Natural killer cell treated with Interleukin-12 subunit alpha and Interleukin-12 subunit beta and Interleukin-15 and Interleukin-18, amount 100 ng/mL, for 72 hours (primary cell): ENCODE measurements at regions not wholly inside any gene's neighbourhood (a gene's known extent, or its start where the extent isn't known, plus 50 kb on each side); places are given as distances from the start of the nearest gene placed in this dataset.

Experiments used
- ATAC-seq, 2 donors: fragments of 150-1000 bp; cut with Tn5 transposase in 1 of 2; sonication (Bioruptor Pico), chemical (Tn5 transposase) in 1 of 2; 2 replicates each; pipeline ENCODE4 v1.10.0; 2021
- DNase-seq: peaks from one replicate; pipeline ENCODE4 v3.0.0; 2022; ENCODE audit warnings: low spot score
- H3K27ac Mint-ChIP-seq, 2 donors: 1 replicate in 1 of 2; 2 replicates in 1 of 2; pipeline ENCODE4 v1.8.0; 2022; ENCODE audit warnings: mixed read lengths in 2 of 2, mild to moderate bottlenecking in 1 of 2, moderate library complexity in 1 of 2
- H3K27me3 Mint-ChIP-seq, 2 donors: 1 replicate in 1 of 2; 2 replicates in 1 of 2; pipeline ENCODE4 v1.8.0; 2022; ENCODE audit warnings: mixed read lengths in 2 of 2
- H3K36me3 Mint-ChIP-seq: one replicate; pipeline ENCODE4 v1.8.0; 2022; ENCODE audit warnings: mixed read lengths
- H3K4me1 Mint-ChIP-seq, 2 donors: 1 replicate in 1 of 2; 2 replicates in 1 of 2; pipeline ENCODE4 v1.8.0; 2022; ENCODE audit warnings: low read depth in 2 of 2, mixed read lengths in 2 of 2, mild to moderate bottlenecking in 1 of 2
- H3K4me3 Mint-ChIP-seq: one replicate; pipeline ENCODE4 v1.8.0; 2022; ENCODE audit warnings: mixed read lengths
- H3K9me3 Mint-ChIP-seq: 2 replicates; pipeline ENCODE4 v1.8.0; 2022; ENCODE audit warnings: mixed read lengths

- peaks cover 4% of the 10 kb centered on the region for H3K9me3 Mint-ChIP-seq
- DNase-seq (no peak), ATAC-seq (no peak)
- H3K36me3 Mint-ChIP-seq: no peaks in the 10 kb centered on the region
- H3K27me3 Mint-ChIP-seq: no peaks in the 10 kb centered on the region
- no peak overlapping the region for H3K4me3 Mint-ChIP-seq
- no peaks in the 10 kb centered on the region for H3K4me1 Mint-ChIP-seq
- no peak overlapping the region for H3K27ac Mint-ChIP-seq
These were observed 127.1 kb upstream of the ANO3 start for GRCh38 chr11:26204839-26205238.

GRCh38 chr11:26219183-26220117 lies 112.5 kb upstream of the ANO3 start:
- Mint-ChIP-seq H3K36me3 (no peaks in the 10 kb centered on the region), H3K27ac (no peak overlapping the region), H3K4me1 (no peaks in the 10 kb centered on the region), H3K27me3 (no peaks in the 10 kb centered on the region), H3K4me3 (no peak overlapping the region), H3K9me3 (peaks cover 6% of the 10 kb centered on the region)
- no peak for DNase-seq
- ATAC-seq: no peak

GRCh38 chr11:26225646-26226045 lies 106.3 kb upstream of the ANO3 start:
- H3K9me3 Mint-ChIP-seq: peaks cover 3% of the 10 kb centered on the region
- no peaks in the 10 kb centered on the region for H3K27me3 Mint-ChIP-seq
- H3K4me3 Mint-ChIP-seq: no peak overlapping the region
- ATAC-seq: no peak
- H3K27ac Mint-ChIP-seq: no peak overlapping the region
- no peak for DNase-seq
- no peaks in the 10 kb centered on the region for H3K4me1 Mint-ChIP-seq
- H3K36me3 Mint-ChIP-seq: no peaks in the 10 kb centered on the region

GRCh38 chr11:26227301-26227746 lies 104.6 kb upstream of the ANO3 start:
- DNase-seq (no peak), ATAC-seq (no peak)
- H3K4me1 Mint-ChIP-seq: no peaks in the 10 kb centered on the region
- peaks cover 3% of the 10 kb centered on the region for H3K9me3 Mint-ChIP-seq
- no peaks in the 10 kb centered on the region for H3K27me3 Mint-ChIP-seq
- H3K4me3 Mint-ChIP-seq: no peak overlapping the region
- H3K36me3 Mint-ChIP-seq: no peaks in the 10 kb centered on the region
- no peak overlapping the region for H3K27ac Mint-ChIP-seq

GRCh38 chr11:26227883-26228502 lies 103.9 kb upstream of the ANO3 start:
- H3K9me3 Mint-ChIP-seq: peaks cover 3% of the 10 kb centered on the region
- H3K27me3 Mint-ChIP-seq: no peaks in the 10 kb centered on the region
- ATAC-seq (no peak), DNase-seq (no peak)
- no peaks in the 10 kb centered on the region for H3K36me3 Mint-ChIP-seq
- H3K27ac Mint-ChIP-seq: no peak overlapping the region
- H3K4me3 Mint-ChIP-seq: no peak overlapping the region
- H3K4me1 Mint-ChIP-seq: no peaks in the 10 kb centered on the region

- ATAC-seq: no peak
- H3K4me3 Mint-ChIP-seq: no peak overlapping the region
- H3K36me3 Mint-ChIP-seq: no peaks in the 10 kb centered on the region
These were observed 103.2 kb upstream of the ANO3 start for GRCh38 chr11:26228778-26229177.

GRCh38 chr11:26229257-26229656 lies 102.7 kb upstream of the ANO3 start:
- Mint-ChIP-seq H3K9me3 (peaks cover 3% of the 10 kb centered on the region), H3K4me3 (no peak overlapping the region), H3K27ac (no peak overlapping the region), H3K36me3 (no peaks in the 10 kb centered on the region), H3K27me3 (no peaks in the 10 kb centered on the region), H3K4me1 (no peaks in the 10 kb centered on the region)
- DNase-seq: no peak
- no peak for ATAC-seq

More at GRCh38 chr11:26228778-26229177, 103.2 kb upstream of the ANO3 start:
- peaks cover 3% of the 10 kb centered on the region for H3K9me3 Mint-ChIP-seq
- DNase-seq: no peak
- no peaks in the 10 kb centered on the region for H3K27me3 Mint-ChIP-seq
- H3K27ac Mint-ChIP-seq: no peak overlapping the region
- no peaks in the 10 kb centered on the region for H3K4me1 Mint-ChIP-seq

GRCh38 chr11:26229981-26230380 lies 101.9 kb upstream of the ANO3 start:
- Mint-ChIP-seq H3K36me3 (no peaks in the 10 kb centered on the region), H3K27me3 (no peaks in the 10 kb centered on the region), H3K4me3 (no peak overlapping the region), H3K27ac (no peak overlapping the region), H3K9me3 (peaks cover 5% of the 10 kb centered on the region), H3K4me1 (no peaks in the 10 kb centered on the region)
- no peak for DNase-seq
- ATAC-seq: no peak

GRCh38 chr11:26231252-26231661 lies 100.7 kb upstream of the ANO3 start:
- no peak overlapping the region for H3K4me3 Mint-ChIP-seq
- no peak overlapping the region for H3K27ac Mint-ChIP-seq
- no peaks in the 10 kb centered on the region for H3K27me3 Mint-ChIP-seq
- no peaks in the 10 kb centered on the region for H3K36me3 Mint-ChIP-seq
- DNase-seq (no peak), ATAC-seq (no peak)
- no peaks in the 10 kb centered on the region for H3K4me1 Mint-ChIP-seq
- H3K9me3 Mint-ChIP-seq: peaks cover 5% of the 10 kb centered on the region

GRCh38 chr11:26234451-26234850 lies 97.5 kb upstream of the ANO3 start:
- peaks cover 9% of the 10 kb centered on the region for H3K9me3 Mint-ChIP-seq

GRCh38 chr11:26243426-26243825 lies 88.5 kb upstream of the ANO3 start:
- no peak for ATAC-seq
- H3K4me3 Mint-ChIP-seq: no peak overlapping the region
- H3K9me3 Mint-ChIP-seq: peaks cover 4% of the 10 kb centered on the region
- H3K4me1 Mint-ChIP-seq: no peaks in the 10 kb centered on the region
- H3K27ac Mint-ChIP-seq: no peak overlapping the region
- no peaks in the 10 kb centered on the region for H3K36me3 Mint-ChIP-seq
- no peak for DNase-seq
- no peaks in the 10 kb centered on the region for H3K27me3 Mint-ChIP-seq

More at GRCh38 chr11:26234451-26234850, 97.5 kb upstream of the ANO3 start:
- H3K4me1 Mint-ChIP-seq: no peaks in the 10 kb centered on the region
- ATAC-seq (no peak), DNase-seq (no peak)
- no peak overlapping the region for H3K27ac Mint-ChIP-seq
- H3K36me3 Mint-ChIP-seq: no peaks in the 10 kb centered on the region
- no peak overlapping the region for H3K4me3 Mint-ChIP-seq
- no peaks in the 10 kb centered on the region for H3K27me3 Mint-ChIP-seq

GRCh38 chr11:26244207-26244606 lies 87.7 kb upstream of the ANO3 start:
- no peak overlapping the region for H3K27ac Mint-ChIP-seq
- no peak overlapping the region for H3K4me3 Mint-ChIP-seq
- H3K36me3 Mint-ChIP-seq: no peaks in the 10 kb centered on the region
- ATAC-seq (no peak), DNase-seq (no peak)
- H3K27me3 Mint-ChIP-seq: no peaks in the 10 kb centered on the region
- H3K9me3 Mint-ChIP-seq: peaks cover 3% of the 10 kb centered on the region
- H3K4me1 Mint-ChIP-seq: no peaks in the 10 kb centered on the region

GRCh38 chr11:26245046-26245445 lies 86.9 kb upstream of the ANO3 start:
- Mint-ChIP-seq H3K9me3 (no peaks in the 10 kb centered on the region), H3K27ac (no peak overlapping the region), H3K27me3 (no peaks in the 10 kb centered on the region), H3K4me3 (no peak overlapping the region), H3K36me3 (no peaks in the 10 kb centered on the region), H3K4me1 (no peaks in the 10 kb centered on the region)
- ATAC-seq (no peak), DNase-seq (no peak)

GRCh38 chr11:26247340-26247739 lies 84.6 kb upstream of the ANO3 start:
- no peaks in the 10 kb centered on the region for H3K27me3 Mint-ChIP-seq
- ATAC-seq (no peak), DNase-seq (no peak)
- H3K36me3 Mint-ChIP-seq: no peaks in the 10 kb centered on the region
- H3K4me3 Mint-ChIP-seq: no peak overlapping the region
- no peak overlapping the region for H3K27ac Mint-ChIP-seq
- no peaks in the 10 kb centered on the region for H3K4me1 Mint-ChIP-seq
- no peaks in the 10 kb centered on the region for H3K9me3 Mint-ChIP-seq
